ENCODE measurements at regions not wholly inside any gene's neighbourhood (a gene's known extent, or its start where the extent isn't known, plus 50 kb on each side); places are given as distances from the start of the nearest gene placed in this dataset.
A peak's percentile ranks its signal among the peaks of the same experiment; 100 is the strongest.

GRCh38 chr17:73826181-73826871 is 182.1 kb upstream of the SDK2 start:
- WGBS, 2 donors = 91 to 93% methylated on average over 3 to 5 of the region's 9 CpGs
- Histone ChIP-seq H3K27ac (no peak overlapping the region), H3K27me3 (peaks cover 0 to 53% (median 0%) of the 10 kb centered on the region in 4 donors), H3K36me3 (no peaks in the 10 kb centered on the region), H3K4me3 (no peak overlapping the region), H3K9me3 (no peaks in the 10 kb centered on the region), H3K4me1 (peaks cover 0 to 11% (median 2%) of the 10 kb centered on the region in 3 donors)
- intact Hi-C loops (cut with DNase I) = no loop called here
- DNase-seq = no peak
- TF ChIP-seq POLR2A (IDR thresholded peaks at IDR 0.05) = no peak
- no peak for TF ChIP-seq CTCF (IDR thresholded peaks at IDR 0.05)

GRCh38 chr17:73826872-73827228 is 182.6 kb upstream of the SDK2 start:
- no peak for TF ChIP-seq POLR2A (IDR thresholded peaks at IDR 0.05)
- TF ChIP-seq CTCF (IDR thresholded peaks at IDR 0.05) = no peak
- H3K27ac ChIP-seq = no peak overlapping the region
- H3K36me3 ChIP-seq = no peaks in the 10 kb centered on the region
- H3K4me3 ChIP-seq = no peak overlapping the region
- H3K4me1 ChIP-seq = peaks cover 0 to 10% (median 2%) of the 10 kb centered on the region in 3 donors
- H3K9me3 ChIP-seq = no peaks in the 10 kb centered on the region
- intact Hi-C loops (cut with DNase I) = no loop called here
- DNase-seq = no peak
- peaks cover 0 to 53% (median 0%) of the 10 kb centered on the region in 4 donors for H3K27me3 ChIP-seq
- 88% methylated on average over 2 of the region's 2 CpGs; no CpG with 5 or more reads in 1 of the 2 donors for WGBS, 2 donors

- H3K4me3 ChIP-seq = no peak overlapping the region
- peak overlapping the region in 2 of 4 donors; percentile 19 to 61 for H3K27ac ChIP-seq
- WGBS, 2 donors = 36 to 46% methylated on average over 14 to 18 of the region's 19 CpGs
- TF ChIP-seq POLR2A (IDR thresholded peaks at IDR 0.05) (no peak), CTCF (IDR thresholded peaks at IDR 0.05) (no peak)
- no peak for DNase-seq
- intact Hi-C loops (cut with DNase I) = no loop called here
- no peaks in the 10 kb centered on the region for H3K9me3 ChIP-seq
- H3K4me1 ChIP-seq = peaks cover 0 to 10% (median 2%) of the 10 kb centered on the region in 3 donors
- no peaks in the 10 kb centered on the region for H3K36me3 ChIP-seq
- peaks cover 0 to 56% (median 0%) of the 10 kb centered on the region in 4 donors for H3K27me3 ChIP-seq
These were observed 183.5 kb upstream of the SDK2 start for GRCh38 chr17:73827627-73828291.

GRCh38 chr17:73829676-73830280 is 185.5 kb upstream of the SDK2 start:
- no peaks in the 10 kb centered on the region for H3K9me3 ChIP-seq
- H3K4me3 ChIP-seq = no peak overlapping the region
- WGBS, 2 donors = 91 to 92% methylated on average over 12 to 13 of the region's 13 CpGs
- no peak overlapping the region for H3K27ac ChIP-seq
- peaks cover 0 to 55% (median 0%) of the 10 kb centered on the region in 4 donors for H3K27me3 ChIP-seq
- intact Hi-C loops (cut with DNase I) = no loop called here
- H3K4me1 ChIP-seq = peaks cover 0 to 10% (median 2%) of the 10 kb centered on the region in 3 donors
- H3K36me3 ChIP-seq = no peaks in the 10 kb centered on the region
- TF ChIP-seq CTCF (IDR thresholded peaks at IDR 0.05) (no peak), POLR2A (IDR thresholded peaks at IDR 0.05) (no peak)
- no peak for DNase-seq

- Histone ChIP-seq H3K4me3 (no peak overlapping the region), H3K27me3 (peaks cover 0 to 56% (median 0%) of the 10 kb centered on the region in 4 donors), H3K36me3 (no peaks in the 10 kb centered on the region), H3K9me3 (no peaks in the 10 kb centered on the region), H3K4me1 (peaks cover 0 to 10% (median 2%) of the 10 kb centered on the region in 3 donors), H3K27ac (no peak overlapping the region)
- no peak for TF ChIP-seq CTCF (IDR thresholded peaks at IDR 0.05)
- no peak for TF ChIP-seq POLR2A (IDR thresholded peaks at IDR 0.05)
- WGBS, 2 donors = 68 to 96% methylated on average over 4 to 6 of the region's 6 CpGs
- intact Hi-C loops (cut with DNase I) = no loop called here
- no peak for DNase-seq
These were observed 187.5 kb upstream of the SDK2 start for GRCh38 chr17:73831699-73832098.

Measured in esophagus squamous epithelium (tissue), 5 donors.